Liver (tissue), 3 donors: ENCODE measurements at regions not wholly inside any gene's neighbourhood (a gene's known extent, or its start where the extent isn't known, plus 50 kb on each side); places are given as distances from the start of the nearest gene placed in this dataset.

Source experiments
- ATF3 ChIP-seq: IDR thresholded peaks from 2 replicates; pipeline ENCODE4 v1.6.1; 2016; ENCODE audit warnings: antibody characterized with exemption
- CTCF ChIP-seq: fragments of 150-350 bp; IDR thresholded peaks from 2 replicates; pipeline ENCODE4 v1.5.1; 2017; ENCODE audit warnings: improper control_type of control experiment, low read depth, low read length; ENCODE audit not compliant: missing input control
- EGR1 ChIP-seq, 2 donors: IDR thresholded peaks; 2 replicates each; pipeline ENCODE4 v1.6.1; 2016 to 2018; ENCODE audit warnings: antibody characterized with exemption in 2 of 2, low read depth in 2 of 2
- FOXA1 ChIP-seq: IDR thresholded peaks from 2 replicates; pipeline ENCODE4 v1.6.1; 2016; ENCODE audit warnings: antibody characterized with exemption
- FOXA2 ChIP-seq: IDR thresholded peaks from 2 replicates; pipeline ENCODE4 v1.6.1; 2016; ENCODE audit warnings: antibody characterized with exemption
- GABPA ChIP-seq, 2 donors: IDR thresholded peaks in 1 of 2; conservative IDR thresholded peaks in 1 of 2; 2 replicates each; pipeline ENCODE4 v1.6.1; 2016; ENCODE audit warnings: antibody characterized with exemption in 2 of 2, mild to moderate bottlenecking in 1 of 2, moderate library complexity in 1 of 2
- JUND ChIP-seq, 2 donors: IDR thresholded peaks; 2 replicates each; pipeline ENCODE4 v1.6.1; 2016; ENCODE audit warnings: antibody characterized with exemption in 2 of 2
- MAX ChIP-seq: IDR thresholded peaks from 2 replicates; pipeline ENCODE4 v1.6.1; 2016; ENCODE audit warnings: antibody characterized with exemption
- NR2F2 ChIP-seq: IDR thresholded peaks from 2 replicates; pipeline ENCODE4 v1.6.1; 2016; ENCODE audit warnings: antibody characterized with exemption
- RAD21 ChIP-seq, 2 donors: IDR thresholded peaks; 2 replicates each; pipeline ENCODE4 v1.6.1; 2016; ENCODE audit warnings: antibody characterized with exemption in 2 of 2, mild to moderate bottlenecking in 2 of 2
- REST ChIP-seq: IDR thresholded peaks from 2 replicates; pipeline ENCODE4 v1.6.1; 2016; ENCODE audit warnings: antibody characterized with exemption, mild to moderate bottlenecking
- SP1 ChIP-seq: IDR thresholded peaks from 2 replicates; pipeline ENCODE4 v1.6.1; 2018; ENCODE audit warnings: antibody characterized with exemption, mild to moderate bottlenecking
- TAF1 ChIP-seq: conservative IDR thresholded peaks from 2 replicates; pipeline ENCODE4 v1.6.1; 2016; ENCODE audit warnings: antibody characterized with exemption, mild to moderate bottlenecking
- YY1 ChIP-seq: IDR thresholded peaks from 2 replicates; pipeline ENCODE4 v1.6.1; 2016; ENCODE audit warnings: antibody characterized with exemption, mild to moderate bottlenecking
- donor health status: healthy.
- donor health status: healthy.

- TF ChIP-seq CTCF (no peak), TAF1 (no peak), ATF3 (no peak), JUND (IDR thresholded peaks at IDR 0.05) (no peak), YY1 (no peak), FOXA2 (no peak), EGR1 (IDR thresholded peaks at IDR 0.05; ENCODE audit: low read depth in 2 of 2) (no peak), RAD21 (IDR thresholded peaks at IDR 0.05) (no peak), SP1 (no peak), REST (no peak), GABPA (IDR thresholded peaks at IDR 0.05 in 1 of 2, conservative IDR thresholded peaks at IDR 0.05 in 1 of 2) (no peak), MAX (no peak), NR2F2 (no peak), FOXA1 (no peak)
Observed at GRCh38 chr4:123809864-123810263, 413.3 kb downstream of the SPRY1 start.
